ENCODE measurements at regions not wholly inside any gene's neighbourhood (a gene's known extent, or its start where the extent isn't known, plus 50 kb on each side); places are given as distances from the start of the nearest gene placed in this dataset.
A peak's percentile ranks its signal among the peaks of the same experiment; 100 is the strongest.
"Not testable (repeated sequence)": the region's sequence is repeated elsewhere in the genome, so short reads cannot be mapped to it uniquely, and the experiment has no call there.

- DNase-seq (ENCODE audit: low spot score): no peak
Observed at GRCh38 chr7:91568138-91568537, 303.9 kb downstream of the FZD1 start.

- DNase-seq (ENCODE audit: low spot score): no peak
Observed at GRCh38 chr7:91569728-91570457, 305.7 kb downstream of the FZD1 start.

- no peak for DNase-seq (ENCODE audit: low spot score)
Observed at GRCh38 chr7:91570560-91570959, 306.3 kb downstream of the FZD1 start.

DNA sequence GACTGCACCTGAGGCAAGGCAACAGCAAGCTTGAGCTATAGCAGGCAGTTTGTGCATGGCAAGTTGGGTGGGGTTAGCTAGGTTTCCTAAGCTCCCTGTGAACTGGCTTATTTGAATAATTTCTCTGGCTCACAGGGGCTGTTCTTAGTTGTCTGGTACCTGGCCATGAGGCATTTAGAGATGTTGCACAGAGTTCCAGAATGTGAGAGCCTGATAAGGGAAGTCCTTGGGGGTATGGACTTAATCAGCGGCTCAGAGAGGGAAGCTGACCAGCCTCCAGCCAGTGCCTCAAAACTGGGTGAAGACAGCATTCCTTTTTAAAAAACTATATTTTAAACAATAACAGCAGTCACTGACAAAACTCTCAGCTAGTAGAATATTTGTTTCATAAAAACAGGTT is 307.4 kb downstream of the FZD1 start:
- no peak for DNase-seq (ENCODE audit: low spot score)

GRCh38 chr7:91573405-91573804 is 307.1 kb downstream of the MTERF1 start:
- no peak for DNase-seq (ENCODE audit: low spot score)

GRCh38 chr7:91576459-91576858 is 304.0 kb downstream of the MTERF1 start:
- not testable (repeated sequence) for DNase-seq (ENCODE audit: low spot score)

GRCh38 chr7:91579837-91580236 is 300.7 kb downstream of the MTERF1 start:
- DNase-seq (ENCODE audit: low spot score): no peak

DNA sequence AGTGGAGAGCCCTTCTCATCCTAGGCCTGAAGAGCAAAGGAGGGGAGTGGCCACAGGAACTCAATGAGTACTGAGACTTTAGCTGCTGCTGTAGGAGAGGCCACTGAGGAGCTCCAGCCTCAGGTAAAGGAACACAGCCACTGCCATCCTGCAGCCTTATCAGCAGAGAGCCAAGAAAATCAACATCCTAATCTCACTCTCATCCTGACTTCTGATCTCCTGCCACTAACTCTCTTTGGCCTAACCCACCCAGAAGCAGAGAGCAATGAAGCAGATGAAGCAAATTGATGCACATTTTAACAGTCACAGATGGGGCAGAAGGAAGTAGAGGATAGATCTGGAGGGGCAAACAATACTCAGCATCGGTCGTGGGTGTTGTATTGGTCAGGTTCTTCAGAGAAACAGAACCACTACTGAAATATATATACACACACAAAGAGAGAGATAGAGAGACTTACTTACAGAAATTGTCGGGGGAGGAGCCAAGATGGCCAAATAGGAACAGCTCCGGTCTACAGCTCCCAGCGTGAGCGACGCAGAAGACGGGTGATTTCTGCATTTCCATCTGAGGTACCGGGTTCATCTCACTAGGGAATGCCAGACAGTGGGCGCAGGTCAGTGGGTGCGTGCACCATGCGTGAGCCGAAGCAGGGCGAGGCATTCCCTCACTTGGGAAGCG is 297.6 kb downstream of the MTERF1 start:
- no peak for DNase-seq (ENCODE audit: low spot score)

- DNase-seq (ENCODE audit: low spot score): no peak
Observed at GRCh38 chr7:91596287-91596686, 284.2 kb downstream of the MTERF1 start.

DNA sequence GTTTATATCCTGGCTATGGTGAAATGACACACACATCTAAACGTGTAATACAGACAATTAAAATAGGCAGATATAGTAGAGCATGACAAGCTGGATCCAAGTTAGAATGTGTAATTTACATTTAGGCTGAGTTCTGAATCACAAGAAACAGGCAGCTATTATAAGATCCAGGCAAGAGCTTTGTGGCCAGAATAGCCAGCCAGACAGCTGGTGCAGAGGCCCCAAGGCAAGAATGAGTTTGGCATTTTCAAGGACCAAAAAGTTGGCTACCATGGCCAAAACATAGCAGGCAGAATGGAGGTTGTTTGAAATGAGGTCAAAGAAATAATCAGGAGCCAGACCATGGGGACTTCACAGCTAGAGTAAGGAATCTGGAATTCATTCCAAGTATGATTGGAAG is 281.7 kb downstream of the MTERF1 start:
- no peak for DNase-seq (ENCODE audit: low spot score)

- no peak for DNase-seq (ENCODE audit: low spot score)
Observed at GRCh38 chr7:91600112-91600511, 280.4 kb downstream of the MTERF1 start.

DNA sequence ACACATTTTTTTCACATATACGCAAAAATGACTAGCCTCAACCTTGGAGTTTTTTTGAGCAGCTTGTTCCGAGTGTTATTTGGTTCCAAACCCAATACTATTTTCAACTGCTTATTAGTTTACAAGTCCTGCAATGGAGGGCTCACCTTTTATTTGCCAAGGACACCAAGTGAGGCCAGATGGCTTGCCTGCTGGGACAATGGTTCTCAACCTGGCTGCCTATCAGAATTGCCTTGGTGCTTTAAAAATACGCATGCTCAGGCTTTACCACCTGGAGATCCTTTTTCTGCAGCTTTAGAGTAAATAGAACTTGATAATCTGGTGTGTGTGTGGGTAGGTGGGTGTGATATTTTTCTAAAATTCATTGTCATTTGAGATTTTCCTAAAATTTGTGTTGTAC is 276.8 kb downstream of the MTERF1 start:
- DNase-seq (ENCODE audit: low spot score): no peak

GRCh38 chr7:91608606-91609005 is 271.9 kb downstream of the MTERF1 start:
- no peak for DNase-seq (ENCODE audit: low spot score)

DNA sequence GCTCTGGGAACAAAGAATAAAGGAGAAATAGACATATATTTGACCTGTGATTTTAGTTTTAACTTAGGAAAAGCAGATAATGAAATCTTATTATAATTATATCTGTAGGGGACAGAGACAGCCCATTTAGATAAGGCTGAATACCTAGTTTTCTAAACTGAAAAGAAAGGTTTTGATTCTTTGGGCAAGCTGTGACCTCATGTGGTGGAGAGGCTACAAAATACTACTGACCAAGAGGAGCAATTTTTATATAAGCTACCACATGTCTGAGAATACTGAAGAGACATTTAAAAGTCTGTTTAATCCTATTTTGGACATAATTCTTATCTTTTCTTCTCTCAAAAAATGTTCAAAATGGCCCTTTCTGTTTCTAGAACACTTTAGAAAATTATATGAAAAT is 271.0 kb downstream of the MTERF1 start:
- no peak for DNase-seq (ENCODE audit: low spot score)

- no peak for DNase-seq (ENCODE audit: low spot score)
Observed at GRCh38 chr7:91614431-91614830, 266.1 kb downstream of the MTERF1 start.

GRCh38 chr7:91618776-91619765 is 261.4 kb downstream of the MTERF1 start:
- no peak for DNase-seq (ENCODE audit: low spot score)

DNA sequence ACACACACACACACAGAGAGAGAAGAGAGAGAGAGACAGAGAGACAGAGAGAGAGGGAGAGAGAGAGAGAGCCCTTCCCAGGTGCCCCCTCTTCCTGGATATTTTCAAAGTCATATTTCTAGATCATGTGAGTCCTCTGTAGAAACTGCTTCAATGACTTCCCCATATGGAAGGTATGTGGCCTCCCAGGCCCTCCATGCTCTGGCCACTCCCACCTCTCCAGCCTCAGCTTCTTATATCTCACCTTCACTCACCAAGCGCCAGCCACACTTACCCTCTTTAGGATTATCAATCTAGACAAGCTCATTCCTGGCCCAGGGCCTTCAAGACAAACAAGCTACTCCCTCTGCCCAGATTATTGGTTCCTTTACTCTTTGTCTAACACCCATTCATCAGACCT is 259.7 kb downstream of the MTERF1 start:
- DNase-seq (ENCODE audit: low spot score): no peak

- not testable (repeated sequence) for DNase-seq (ENCODE audit: low spot score)
Observed at GRCh38 chr7:91627324-91627723, 253.2 kb downstream of the MTERF1 start.

- no peak for DNase-seq (ENCODE audit: low spot score)
Observed at GRCh38 chr7:91628742-91629141, 251.8 kb downstream of the MTERF1 start.

GRCh38 chr7:91630581-91631380 is 249.7 kb downstream of the MTERF1 start:
- peak; percentile 7 for DNase-seq (ENCODE audit: low spot score)

- no peak for DNase-seq (ENCODE audit: low spot score)
Observed at GRCh38 chr7:91632234-91632940, 248.1 kb downstream of the MTERF1 start.

Measured in GM03348 (cell line).